H1 (cell line): ENCODE measurements at regions not wholly inside any gene's neighbourhood (a gene's known extent, or its start where the extent isn't known, plus 50 kb on each side); places are given as distances from the start of the nearest gene placed in this dataset.

Source experiments
- FOSL1 ChIP-seq: IDR thresholded peaks from 2 replicates; pipeline ENCODE4 v1.6.1; 2011; ENCODE audit warnings: mild to moderate bottlenecking, low read depth, low read length, moderate library complexity; ENCODE audit not compliant: insufficient read depth
- MAFK ChIP-seq: IDR thresholded peaks from 2 replicates; pipeline ENCODE4 v1.6.1; 2012; ENCODE audit warnings: low read depth, mild to moderate bottlenecking, improper control_type of control experiment, low read length
- SIRT6 ChIP-seq: IDR thresholded peaks from one replicate; pipeline ENCODE4 v1.7.1; 2012; ENCODE audit warnings: low read length, inconsistent platforms
- SP4 ChIP-seq: IDR thresholded peaks from 2 replicates; pipeline ENCODE4 v1.6.1; 2012; ENCODE audit warnings: low read length, inconsistent platforms
- TCF12 ChIP-seq: IDR thresholded peaks from 2 replicates; pipeline ENCODE4 v1.6.1; 2011; ENCODE audit warnings: low read depth, mild to moderate bottlenecking, low read length
- USF2 ChIP-seq: IDR thresholded peaks from 2 replicates; pipeline ENCODE4 v1.6.1; 2011; ENCODE audit warnings: low read length, improper control_type of control experiment

DNA sequence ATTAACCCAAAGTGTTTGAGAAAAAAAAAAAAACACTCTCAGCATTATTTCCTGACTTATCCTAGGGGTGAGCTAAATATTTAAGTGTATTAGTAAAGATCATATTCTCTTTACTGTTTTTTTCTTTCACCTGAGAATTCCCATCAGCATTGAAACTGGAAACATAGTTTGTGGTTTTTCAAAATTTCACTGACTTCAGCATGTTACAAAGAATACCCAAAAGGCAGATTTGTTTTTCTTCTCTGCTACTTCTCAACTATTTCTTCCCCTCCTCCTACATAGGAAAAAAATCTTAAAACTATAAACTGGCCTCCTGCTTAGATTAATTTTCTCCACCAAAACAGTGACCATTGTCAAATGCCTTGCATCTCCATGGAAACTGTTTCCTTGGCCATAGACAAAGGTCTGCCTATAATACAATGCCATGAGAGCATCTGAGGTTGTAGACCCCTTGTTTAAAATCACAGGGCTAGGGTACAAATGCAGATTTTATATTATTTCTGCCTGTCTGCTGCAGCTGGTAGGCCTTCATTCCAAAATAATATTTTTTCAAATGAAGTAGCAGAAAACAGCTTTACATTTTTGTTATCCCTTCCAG, 179.7 kb upstream of the GALNT5 start (continued):
- TF ChIP-seq USF2, result no peak
- TF ChIP-seq MAFK, result no peak
- TF ChIP-seq FOSL1, result no peak
- no peak for TF ChIP-seq SP4
- TF ChIP-seq SIRT6, result no peak
- no peak for TF ChIP-seq TCF12
